GM19035 (cell line): ENCODE measurements at regions not wholly inside any gene's neighbourhood (a gene's known extent, or its start where the extent isn't known, plus 50 kb on each side); places are given as distances from the start of the nearest gene placed in this dataset.
"Not testable (repeated sequence)": the region's sequence is repeated elsewhere in the genome, so short reads cannot be mapped to it uniquely, and the experiment has no call there.

Experiments used
- ATAC-seq: cut with Tn5 transposase; IDR thresholded peaks from one replicate; pipeline ENCODE4 v1.9.1; 2021; ENCODE audit not compliant: unreplicated experiment

- ATAC-seq = peak; percentile 5
Observed at GRCh38 chr4:123599061-123599919, 202.7 kb downstream of the SPRY1 start.

GRCh38 chr4:123599920-123600810 lies 203.6 kb downstream of the SPRY1 start:
- ATAC-seq = peak; percentile 100

GRCh38 chr4:123600987-123601904 lies 204.7 kb downstream of the SPRY1 start:
- no peak for ATAC-seq

- ATAC-seq = no peak
Observed at GRCh38 chr4:123602007-123602406, 205.4 kb downstream of the SPRY1 start.

GRCh38 chr4:123603165-123603564 lies 206.6 kb downstream of the SPRY1 start:
- no peak for ATAC-seq

- not testable (repeated sequence) for ATAC-seq
Observed at GRCh38 chr4:123605797-123606196, 209.2 kb downstream of the SPRY1 start.

GRCh38 chr4:123606336-123606735 lies 209.7 kb downstream of the SPRY1 start:
- no peak for ATAC-seq

- ATAC-seq = peak; percentile 49
Observed at GRCh38 chr4:123606946-123607542, 210.4 kb downstream of the SPRY1 start.

GRCh38 chr4:123609829-123610228 lies 213.2 kb downstream of the SPRY1 start:
- ATAC-seq = no peak

GRCh38 chr4:123613586-123614344 lies 217.2 kb downstream of the SPRY1 start:
- no peak for ATAC-seq

GRCh38 chr4:123615901-123616300 lies 219.3 kb downstream of the SPRY1 start:
- no peak for ATAC-seq

- peak; percentile 65 for ATAC-seq
Observed at GRCh38 chr4:123616951-123617461, 220.4 kb downstream of the SPRY1 start.

GRCh38 chr4:123617791-123618190 lies 221.2 kb downstream of the SPRY1 start:
- no peak for ATAC-seq

GRCh38 chr4:123618606-123619005 lies 222.0 kb downstream of the SPRY1 start:
- no peak for ATAC-seq

GRCh38 chr4:123619326-123619725 lies 222.7 kb downstream of the SPRY1 start:
- no peak for ATAC-seq

- no peak for ATAC-seq
Observed at GRCh38 chr4:123619895-123620294, 223.3 kb downstream of the SPRY1 start.

- ATAC-seq = no peak
Observed at GRCh38 chr4:123621072-123621705, 224.6 kb downstream of the SPRY1 start.

- no peak for ATAC-seq
Observed at GRCh38 chr4:123622572-123622971, 226.0 kb downstream of the SPRY1 start.

GRCh38 chr4:123623611-123624010 lies 227.0 kb downstream of the SPRY1 start:
- no peak for ATAC-seq
